Esophagus squamous epithelium (tissue), 5 donors: ENCODE measurements at regions not wholly inside any gene's neighbourhood (a gene's known extent, or its start where the extent isn't known, plus 50 kb on each side); places are given as distances from the start of the nearest gene placed in this dataset.

Source experiments
- DNase-seq: peaks from one replicate; lab custom pipeline; 2025; lab: John Stamatoyannopoulos, UW
- H3K27ac ChIP-seq, 4 donors: fragments of 200-600 bp; sonication (generic); one replicate each; pipeline ENCODE4 v1.5.1; 2016 to 2019; ENCODE audit warnings: mild to moderate bottlenecking in 1 of 4
- H3K27me3 ChIP-seq, 4 donors: fragments of 200-600 bp; sonication (generic); 1 replicate in 3 of 4; 2 replicates in 1 of 4; pipeline versions ENCODE4 v1.5.1 to v1.6.0; 2017 to 2021; ENCODE audit warnings: antibody characterized with exemption in 1 of 4
- H3K36me3 ChIP-seq, 3 donors: fragments of 200-600 bp; sonication (generic); one replicate each; pipeline ENCODE4 v1.5.1; 2016 to 2019
- H3K4me1 ChIP-seq, 3 donors: fragments of 200-600 bp; sonication (generic); one replicate each; pipeline ENCODE4 v1.5.1; 2017 to 2019
- H3K4me3 ChIP-seq, 4 donors: fragments of 200-600 bp; sonication (generic); 1 replicate in 3 of 4; 2 replicates in 1 of 4; pipeline ENCODE4 v1.5.1; 2016 to 2019; ENCODE audit warnings: mild to moderate bottlenecking in 2 of 4, moderate library complexity in 1 of 4
- H3K9me3 ChIP-seq, 3 donors: fragments of 200-600 bp; sonication (generic); one replicate each; pipeline ENCODE4 v1.5.1; 2016 to 2019
- POLR2A ChIP-seq, 4 donors: fragments of 450-650 bp; IDR thresholded peaks; one replicate each; pipeline ENCODE4 v1.6.1; 2017; ENCODE audit warnings: antibody characterized with exemption in 4 of 4, mild to moderate bottlenecking in 4 of 4, moderate library complexity in 3 of 4
- WGBS, 2 donors: methylation state at CpG; one replicate each; pipeline ENCODE4 v1.1.5; 2018; 5-methylcytosine and 5-hydroxymethylcytosine counted together
- intact Hi-C: fragments of 100-400 bp; cut with DNase I; formaldehyde crosslinking; loops from one replicate; pipeline ENCODE4 v1.15.0; 2022
- TF ChIP-seq, protein P1 (sequence below), 6 experiments: fragments of 450-650 bp in 4 of 6; fragments of 200-600 bp in 2 of 6; sonication (generic) in 2 of 6; IDR thresholded peaks; one replicate each; pipeline ENCODE4 v1.5.1; 2016 to 2019; ENCODE audit warnings: antibody characterized with exemption in 6 of 6, mild to moderate bottlenecking in 4 of 6, moderate library complexity in 4 of 6
- donor health status: DM: yes; HTN: yes; CAD: no.

DNA sequence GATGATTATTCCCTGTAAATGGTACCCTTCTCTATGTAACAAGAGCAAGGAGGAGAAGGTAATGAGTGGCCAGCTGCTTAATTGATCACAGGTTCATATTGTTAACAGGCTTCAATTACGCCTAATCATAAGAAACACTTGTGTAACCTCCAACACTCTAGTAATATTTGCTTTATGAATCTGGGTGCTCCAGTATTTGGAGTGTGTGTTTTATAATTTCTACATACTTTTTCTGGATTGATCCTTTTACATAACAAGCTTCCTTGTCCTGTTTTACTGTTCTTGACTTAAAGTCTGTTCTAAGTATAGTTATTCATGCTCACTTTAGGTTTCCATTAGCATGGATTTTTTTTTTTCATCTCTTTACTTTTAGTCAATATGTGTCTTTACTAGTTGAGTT lies 984.2 kb downstream of the AMY1C start:
- H3K9me3 ChIP-seq: peaks cover 0 to 7% (median 0%) of the 10 kb centered on the region in 3 donors
- no peak overlapping the region for H3K4me3 ChIP-seq
- no peak for TF ChIP-seq POLR2A (IDR thresholded peaks at IDR 0.05)
- TF ChIP-seq, protein P1, sequence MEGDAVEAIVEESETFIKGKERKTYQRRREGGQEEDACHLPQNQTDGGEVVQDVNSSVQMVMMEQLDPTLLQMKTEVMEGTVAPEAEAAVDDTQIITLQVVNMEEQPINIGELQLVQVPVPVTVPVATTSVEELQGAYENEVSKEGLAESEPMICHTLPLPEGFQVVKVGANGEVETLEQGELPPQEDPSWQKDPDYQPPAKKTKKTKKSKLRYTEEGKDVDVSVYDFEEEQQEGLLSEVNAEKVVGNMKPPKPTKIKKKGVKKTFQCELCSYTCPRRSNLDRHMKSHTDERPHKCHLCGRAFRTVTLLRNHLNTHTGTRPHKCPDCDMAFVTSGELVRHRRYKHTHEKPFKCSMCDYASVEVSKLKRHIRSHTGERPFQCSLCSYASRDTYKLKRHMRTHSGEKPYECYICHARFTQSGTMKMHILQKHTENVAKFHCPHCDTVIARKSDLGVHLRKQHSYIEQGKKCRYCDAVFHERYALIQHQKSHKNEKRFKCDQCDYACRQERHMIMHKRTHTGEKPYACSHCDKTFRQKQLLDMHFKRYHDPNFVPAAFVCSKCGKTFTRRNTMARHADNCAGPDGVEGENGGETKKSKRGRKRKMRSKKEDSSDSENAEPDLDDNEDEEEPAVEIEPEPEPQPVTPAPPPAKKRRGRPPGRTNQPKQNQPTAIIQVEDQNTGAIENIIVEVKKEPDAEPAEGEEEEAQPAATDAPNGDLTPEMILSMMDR (IDR thresholded peaks at IDR 0.05): no peak
- 83 to 93% methylated on average over 1 of the region's 1 CpG for WGBS, 2 donors
- no peaks in the 10 kb centered on the region for H3K4me1 ChIP-seq
- no peak for DNase-seq
- intact Hi-C loops: no loop called here
- no peak overlapping the region for H3K27ac ChIP-seq
- no peaks in the 10 kb centered on the region for H3K27me3 ChIP-seq
- no peaks in the 10 kb centered on the region for H3K36me3 ChIP-seq

DNA sequence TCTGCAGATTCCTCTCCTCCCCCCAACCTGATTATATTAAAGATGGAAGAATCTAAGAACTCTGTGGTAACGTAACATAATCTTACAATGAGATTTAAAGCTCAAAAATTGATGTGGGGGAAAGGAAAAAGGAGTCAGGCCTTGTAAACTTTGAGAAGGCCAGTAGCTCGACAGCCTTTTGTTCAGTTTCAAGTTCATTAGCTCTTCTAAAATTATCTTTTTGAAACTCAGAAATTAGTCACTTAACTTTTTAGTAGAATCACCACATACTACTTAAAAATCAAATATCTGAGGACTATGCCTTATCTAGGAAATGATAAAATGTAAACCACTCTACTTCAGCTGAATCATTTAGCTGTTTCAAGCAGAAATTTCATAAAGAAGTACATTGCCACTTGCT lies 996.2 kb downstream of the AMY1C start:
- no peak overlapping the region for H3K27ac ChIP-seq
- H3K4me1 ChIP-seq: no peaks in the 10 kb centered on the region
- intact Hi-C loops: no loop called here
- no peaks in the 10 kb centered on the region for H3K27me3 ChIP-seq
- no peaks in the 10 kb centered on the region for H3K9me3 ChIP-seq
- no peak overlapping the region for H3K4me3 ChIP-seq
- H3K36me3 ChIP-seq: no peaks in the 10 kb centered on the region
- TF ChIP-seq, protein P1 (IDR thresholded peaks at IDR 0.05): no peak
- TF ChIP-seq POLR2A (IDR thresholded peaks at IDR 0.05): no peak
- no peak for DNase-seq
- WGBS, 2 donors: 26 to 39% methylated on average over 2 of the region's 2 CpGs

DNA sequence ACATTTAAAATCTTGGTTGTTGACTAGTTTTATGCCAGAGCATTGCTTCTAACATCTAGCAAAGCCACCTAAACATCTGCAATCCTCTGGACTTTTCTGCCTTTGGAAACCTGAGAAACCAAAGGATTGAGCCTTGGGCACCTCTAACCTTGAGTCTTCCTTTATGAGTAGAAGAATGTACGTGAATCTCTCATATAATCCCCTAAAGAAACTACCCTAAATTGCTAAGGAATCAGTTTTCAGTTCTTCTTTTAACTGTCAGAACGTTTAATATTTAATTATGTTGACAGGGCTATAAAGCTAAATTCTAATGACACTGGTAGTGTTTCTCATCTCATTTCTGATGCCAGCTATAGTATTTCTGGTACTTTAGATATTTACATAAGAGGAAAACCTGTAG lies 997.3 kb downstream of the AMY1C start:
- DNase-seq: no peak
- Histone ChIP-seq H3K36me3 (no peaks in the 10 kb centered on the region), H3K4me3 (no peak overlapping the region), H3K27ac (no peak overlapping the region), H3K27me3 (no peaks in the 10 kb centered on the region), H3K4me1 (no peaks in the 10 kb centered on the region), H3K9me3 (no peaks in the 10 kb centered on the region)
- WGBS, 2 donors: 23 to 44% methylated on average over 2 of the region's 2 CpGs
- TF ChIP-seq, protein P1 (IDR thresholded peaks at IDR 0.05): no peak
- TF ChIP-seq POLR2A (IDR thresholded peaks at IDR 0.05): no peak
- intact Hi-C loops: no loop called here

DNA sequence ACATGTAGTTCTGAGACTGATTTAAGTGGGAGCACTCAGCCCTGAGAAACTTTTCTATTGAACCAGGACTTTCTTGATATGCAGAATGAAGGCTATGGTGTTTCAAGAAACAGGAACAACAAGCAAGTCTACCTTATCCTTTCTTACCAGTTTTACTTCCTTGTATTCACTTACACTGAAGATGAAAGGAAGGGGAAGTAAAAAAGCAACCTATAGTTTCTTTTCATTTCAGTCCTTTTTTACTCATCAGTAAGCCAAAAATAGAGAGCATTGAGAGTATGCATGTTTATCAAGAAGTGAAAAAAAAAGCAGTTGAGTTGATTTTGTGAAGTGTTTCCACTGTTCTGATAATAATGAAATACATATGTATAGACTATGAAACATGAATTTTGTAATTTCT lies 1010.3 kb downstream of the AMY1C start:
- Histone ChIP-seq H3K4me3 (no peak overlapping the region), H3K4me1 (no peaks in the 10 kb centered on the region), H3K36me3 (no peaks in the 10 kb centered on the region), H3K27me3 (no peaks in the 10 kb centered on the region), H3K27ac (no peak overlapping the region), H3K9me3 (no peaks in the 10 kb centered on the region)
- intact Hi-C loops: no loop called here
- DNase-seq: no peak
- TF ChIP-seq, protein P1 (IDR thresholded peaks at IDR 0.05): no peak
- TF ChIP-seq POLR2A (IDR thresholded peaks at IDR 0.05): no peak

DNA sequence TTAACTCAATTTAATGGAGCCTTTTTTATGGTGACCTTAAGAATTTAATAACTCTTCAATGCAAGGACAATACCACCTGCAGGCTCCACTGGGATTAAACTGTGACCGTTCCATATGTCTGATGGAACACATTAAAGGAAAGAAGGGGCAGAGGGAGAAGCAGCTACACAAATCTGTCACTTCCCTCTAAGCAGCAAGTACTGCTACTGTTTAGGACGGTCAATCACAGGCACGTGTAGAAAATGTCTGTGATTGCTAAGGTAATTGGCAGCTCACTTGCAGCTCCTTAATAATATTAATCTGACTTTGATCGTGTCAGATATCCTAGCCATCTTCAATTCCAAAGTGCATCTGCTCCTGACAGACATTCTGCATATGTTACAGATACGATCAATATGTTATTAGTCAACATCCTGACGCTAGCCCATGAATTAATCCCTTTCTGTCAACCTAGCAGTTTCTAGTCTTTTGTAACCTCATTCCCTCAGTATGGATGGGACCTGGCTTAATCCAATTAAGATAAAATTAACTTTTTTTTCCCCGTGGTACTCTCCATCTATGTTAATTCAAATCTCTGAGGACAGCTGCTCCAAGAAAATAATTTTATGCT lies 1012.4 kb downstream of the AMY1C start:
- no peaks in the 10 kb centered on the region for H3K36me3 ChIP-seq
- H3K4me1 ChIP-seq: no peaks in the 10 kb centered on the region
- intact Hi-C loops: no loop called here
- H3K27me3 ChIP-seq: no peaks in the 10 kb centered on the region
- no peak overlapping the region for H3K27ac ChIP-seq
- 59 to 62% methylated on average over 7 of the region's 7 CpGs for WGBS, 2 donors
- no peak overlapping the region for H3K4me3 ChIP-seq
- no peaks in the 10 kb centered on the region for H3K9me3 ChIP-seq
- TF ChIP-seq, protein P1 (IDR thresholded peaks at IDR 0.05): no peak
- no peak for TF ChIP-seq POLR2A (IDR thresholded peaks at IDR 0.05)
- no peak for DNase-seq
